ENCODE measurements at regions not wholly inside any gene's neighbourhood (a gene's known extent, or its start where the extent isn't known, plus 50 kb on each side); places are given as distances from the start of the nearest gene placed in this dataset.

DNA sequence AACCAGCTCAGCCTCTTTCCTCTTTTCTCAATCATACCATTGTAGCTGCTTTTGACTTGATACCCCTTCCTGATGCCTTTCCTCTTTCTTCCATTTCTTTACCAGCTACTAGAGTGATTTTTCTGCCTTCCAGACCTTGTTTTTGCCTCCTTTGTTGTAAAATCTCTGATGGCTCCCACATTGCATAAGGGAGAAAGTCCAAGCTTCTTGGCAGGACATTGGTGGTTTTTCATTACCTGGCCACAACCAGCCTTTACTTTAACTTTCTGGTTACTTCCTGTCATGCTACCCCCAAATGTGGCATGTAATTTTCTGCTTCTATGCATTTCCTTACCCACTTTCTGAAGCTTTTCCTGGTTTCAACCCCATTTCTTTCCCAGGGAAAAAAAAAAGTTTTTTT, 452.5 kb downstream of the TMEM38B start:
- DNase-seq (no peak), ATAC-seq (no peak)
- Histone ChIP-seq H3K9ac (ENCODE audit: low read length) (no peak overlapping the region), H3K27me3 (ENCODE audit: low read length) (no peaks in the 10 kb centered on the region), H3K4me2 (ENCODE audit: low read length) (no peak overlapping the region), H3K4me3 (ENCODE audit: low read length) (no peak overlapping the region), H3K36me3 (ENCODE audit: low read depth, low read length) (no peaks in the 10 kb centered on the region), H2AFZ (ENCODE audit: low read length) (no peak overlapping the region), H3F3A (ENCODE audit: low read length, unreplicated experiment) (no peaks in the 10 kb centered on the region), H3K9me3 (ENCODE audit: low read length) (no peaks in the 10 kb centered on the region), H3K9me2 (replicated peaks; ENCODE audit: low read length) (no peaks in the 10 kb centered on the region), H3K79me2 (ENCODE audit: low read length) (no peaks in the 10 kb centered on the region), H3K27ac (ENCODE audit: low read length) (no peak overlapping the region), H4K20me1 (ENCODE audit: low read length) (no peaks in the 10 kb centered on the region), H3K4me1 (ENCODE audit: insufficient read depth, low read length) (no peaks in the 10 kb centered on the region)
- ChIA-PET POLR2A (ENCODE audit: unreplicated experiment) (no interaction called here), CTCF (no interaction called here)
- no TSS peak for BruUV-seq (replicated peaks)
- intact Hi-C loops (cut with micrococcal nuclease): no loop called here
- TF ChIP-seq EZH2 (IDR thresholded peaks at IDR 0.05; ENCODE audit: low read length, unreplicated experiment) (no peak), EZH2phosphoT487 (IDR thresholded peaks at IDR 0.05; ENCODE audit: borderline replicate concordance, low read length) (no peak)
- TF ChIP-seq, protein P1, sequence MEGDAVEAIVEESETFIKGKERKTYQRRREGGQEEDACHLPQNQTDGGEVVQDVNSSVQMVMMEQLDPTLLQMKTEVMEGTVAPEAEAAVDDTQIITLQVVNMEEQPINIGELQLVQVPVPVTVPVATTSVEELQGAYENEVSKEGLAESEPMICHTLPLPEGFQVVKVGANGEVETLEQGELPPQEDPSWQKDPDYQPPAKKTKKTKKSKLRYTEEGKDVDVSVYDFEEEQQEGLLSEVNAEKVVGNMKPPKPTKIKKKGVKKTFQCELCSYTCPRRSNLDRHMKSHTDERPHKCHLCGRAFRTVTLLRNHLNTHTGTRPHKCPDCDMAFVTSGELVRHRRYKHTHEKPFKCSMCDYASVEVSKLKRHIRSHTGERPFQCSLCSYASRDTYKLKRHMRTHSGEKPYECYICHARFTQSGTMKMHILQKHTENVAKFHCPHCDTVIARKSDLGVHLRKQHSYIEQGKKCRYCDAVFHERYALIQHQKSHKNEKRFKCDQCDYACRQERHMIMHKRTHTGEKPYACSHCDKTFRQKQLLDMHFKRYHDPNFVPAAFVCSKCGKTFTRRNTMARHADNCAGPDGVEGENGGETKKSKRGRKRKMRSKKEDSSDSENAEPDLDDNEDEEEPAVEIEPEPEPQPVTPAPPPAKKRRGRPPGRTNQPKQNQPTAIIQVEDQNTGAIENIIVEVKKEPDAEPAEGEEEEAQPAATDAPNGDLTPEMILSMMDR (conservative IDR thresholded peaks at IDR 0.05; ENCODE audit: low read depth, low read length): no peak

DNA sequence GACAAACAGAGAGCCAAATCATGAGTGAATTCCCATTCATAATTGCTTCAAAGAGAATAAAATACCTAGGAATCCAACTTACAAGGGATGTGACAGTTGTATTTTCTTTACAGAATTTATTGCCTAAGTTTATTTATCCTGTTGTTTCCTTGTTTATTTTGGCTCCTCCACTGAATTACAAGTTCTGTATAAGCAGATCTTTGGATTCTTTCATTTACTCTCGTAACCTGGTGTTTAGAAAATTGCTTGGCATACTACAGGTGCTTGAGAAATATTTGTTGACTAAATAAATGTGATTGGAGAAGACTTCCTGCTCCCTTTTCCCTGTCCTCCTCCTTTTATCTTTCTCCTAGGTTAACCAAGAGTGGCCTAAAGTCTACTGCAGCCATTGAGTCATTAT, 455.6 kb downstream of the TMEM38B start:
- Histone ChIP-seq H3K4me1 (ENCODE audit: insufficient read depth, low read length) (no peaks in the 10 kb centered on the region), H3K9ac (ENCODE audit: low read length) (no peak overlapping the region), H3K36me3 (ENCODE audit: low read depth, low read length) (no peaks in the 10 kb centered on the region), H3K79me2 (ENCODE audit: low read length) (no peaks in the 10 kb centered on the region), H3K9me2 (replicated peaks; ENCODE audit: low read length) (no peaks in the 10 kb centered on the region), H3K4me2 (ENCODE audit: low read length) (no peak overlapping the region), H4K20me1 (ENCODE audit: low read length) (no peaks in the 10 kb centered on the region), H3K27me3 (ENCODE audit: low read length) (no peaks in the 10 kb centered on the region), H2AFZ (ENCODE audit: low read length) (no peak overlapping the region), H3F3A (ENCODE audit: low read length, unreplicated experiment) (no peaks in the 10 kb centered on the region), H3K4me3 (ENCODE audit: low read length) (no peak overlapping the region), H3K9me3 (ENCODE audit: low read length) (no peaks in the 10 kb centered on the region), H3K27ac (ENCODE audit: low read length) (no peak overlapping the region)
- no peak for TF ChIP-seq EZH2 (IDR thresholded peaks at IDR 0.05; ENCODE audit: low read length, unreplicated experiment)
- ChIA-PET CTCF (no interaction called here), POLR2A (ENCODE audit: unreplicated experiment) (no interaction called here)
- ATAC-seq (no peak), DNase-seq (no peak)
- no TSS peak for BruUV-seq (replicated peaks)
- intact Hi-C loops (cut with micrococcal nuclease): no loop called here

- intact Hi-C loops (cut with micrococcal nuclease): no loop called here
- Histone ChIP-seq H3K4me2 (ENCODE audit: low read length) (no peak overlapping the region), H4K20me1 (ENCODE audit: low read length) (no peaks in the 10 kb centered on the region), H3K36me3 (ENCODE audit: low read depth, low read length) (no peaks in the 10 kb centered on the region), H3K4me1 (ENCODE audit: insufficient read depth, low read length) (no peaks in the 10 kb centered on the region), H3K9ac (ENCODE audit: low read length) (no peak overlapping the region), H2AFZ (ENCODE audit: low read length) (no peak overlapping the region), H3K27me3 (ENCODE audit: low read length) (no peaks in the 10 kb centered on the region), H3F3A (ENCODE audit: low read length, unreplicated experiment) (no peaks in the 10 kb centered on the region), H3K79me2 (ENCODE audit: low read length) (no peaks in the 10 kb centered on the region), H3K4me3 (ENCODE audit: low read length) (no peak overlapping the region), H3K9me2 (replicated peaks; ENCODE audit: low read length) (no peaks in the 10 kb centered on the region), H3K9me3 (ENCODE audit: low read length) (no peaks in the 10 kb centered on the region), H3K27ac (ENCODE audit: low read length) (no peak overlapping the region)
- ATAC-seq: no peak
- ChIA-PET CTCF (no interaction called here), POLR2A (ENCODE audit: unreplicated experiment) (no interaction called here)
- no peak for DNase-seq
- no TSS peak for BruUV-seq (replicated peaks)
- no peak for TF ChIP-seq EZH2 (IDR thresholded peaks at IDR 0.05; ENCODE audit: low read length, unreplicated experiment)
Measured at GRCh38 chr9:106156465-106156864, 462.1 kb downstream of the TMEM38B start.

GRCh38 chr9:106172265-106172664, 477.9 kb downstream of the TMEM38B start:
- BruUV-seq (replicated peaks): no TSS peak
- Histone ChIP-seq H3K27ac (ENCODE audit: low read length) (no peak overlapping the region), H3K9me3 (ENCODE audit: low read length) (no peaks in the 10 kb centered on the region), H4K20me1 (ENCODE audit: low read length) (no peaks in the 10 kb centered on the region), H3K79me2 (ENCODE audit: low read length) (no peaks in the 10 kb centered on the region), H3K9me2 (replicated peaks; ENCODE audit: low read length) (no peaks in the 10 kb centered on the region), H3K36me3 (ENCODE audit: low read depth, low read length) (no peaks in the 10 kb centered on the region), H3F3A (ENCODE audit: low read length, unreplicated experiment) (no peaks in the 10 kb centered on the region), H3K27me3 (ENCODE audit: low read length) (peaks cover 18% of the 10 kb centered on the region; the same call in 1 of the 2 replicates), H3K4me1 (ENCODE audit: insufficient read depth, low read length) (no peaks in the 10 kb centered on the region), H3K4me3 (ENCODE audit: low read length) (no peak overlapping the region), H3K4me2 (ENCODE audit: low read length) (no peak overlapping the region), H3K9ac (ENCODE audit: low read length) (no peak overlapping the region), H2AFZ (ENCODE audit: low read length) (no peak overlapping the region)
- ChIA-PET POLR2A (ENCODE audit: unreplicated experiment) (no interaction called here), CTCF (no interaction called here)
- ATAC-seq: no peak
- intact Hi-C loops (cut with micrococcal nuclease): no loop called here
- DNase-seq: no peak
- no peak for TF ChIP-seq EZH2 (IDR thresholded peaks at IDR 0.05; ENCODE audit: low read length, unreplicated experiment)
- TF ChIP-seq, protein P1 (conservative IDR thresholded peaks at IDR 0.05; ENCODE audit: low read depth, low read length): no peak
- no peak for TF ChIP-seq EZH2phosphoT487 (IDR thresholded peaks at IDR 0.05; ENCODE audit: borderline replicate concordance, low read length)
